ENCODE measurements at regions not wholly inside any gene's neighbourhood (a gene's known extent, or its start where the extent isn't known, plus 50 kb on each side); places are given as distances from the start of the nearest gene placed in this dataset.

GRCh38 chr10:110378006-110378405, 73.3 kb upstream of the SMNDC1 start:
- Histone ChIP-seq H3K27me3 (no peaks in the 10 kb centered on the region), H3K36me3 (no peaks in the 10 kb centered on the region), H3K27ac (no peak overlapping the region), H3K4me1 (peaks cover 0 to 6% of the 10 kb centered on the region in 2 donors), H3K4me3 (replicated peaks in 1 of 3) (no peak overlapping the region), H3K9me3 (no peaks in the 10 kb centered on the region)
- 71 to 92% methylated on average over 4 of the region's 4 CpGs for WGBS, 2 donors
- TF ChIP-seq CTCF (IDR thresholded peaks at IDR 0.05) (no peak), POLR2A (IDR thresholded peaks at IDR 0.05) (no peak)
- DNase-seq, result no peak
- intact Hi-C loops (cut with DNase I), result no loop called here

GRCh38 chr10:110378533-110379108, 73.9 kb upstream of the SMNDC1 start:
- Histone ChIP-seq H3K27me3 (no peaks in the 10 kb centered on the region), H3K4me1 (peaks cover 0 to 6% of the 10 kb centered on the region in 2 donors), H3K9me3 (no peaks in the 10 kb centered on the region), H3K27ac (no peak overlapping the region), H3K36me3 (no peaks in the 10 kb centered on the region), H3K4me3 (replicated peaks in 1 of 3) (no peak overlapping the region)
- intact Hi-C loops (cut with DNase I), result no loop called here
- WGBS, 2 donors, result 92 to 94% methylated on average over 6 of the region's 6 CpGs
- no peak for DNase-seq
- TF ChIP-seq POLR2A (IDR thresholded peaks at IDR 0.05) (no peak), CTCF (IDR thresholded peaks at IDR 0.05) (no peak)

- Histone ChIP-seq H3K27me3 (no peaks in the 10 kb centered on the region), H3K4me3 (replicated peaks in 1 of 3) (no peak overlapping the region), H3K9me3 (no peaks in the 10 kb centered on the region), H3K27ac (no peak overlapping the region), H3K36me3 (no peaks in the 10 kb centered on the region), H3K4me1 (peaks cover 0 to 6% of the 10 kb centered on the region in 2 donors)
- DNase-seq, result no peak
- WGBS, 2 donors, result 57 to 67% methylated on average over 2 of the region's 2 CpGs
- intact Hi-C loops (cut with DNase I), result no loop called here
- TF ChIP-seq POLR2A (IDR thresholded peaks at IDR 0.05) (no peak), CTCF (IDR thresholded peaks at IDR 0.05) (no peak)
Observed at GRCh38 chr10:110379831-110380230, 75.1 kb upstream of the SMNDC1 start.

GRCh38 chr10:110380293-110380692, 75.6 kb upstream of the SMNDC1 start:
- Histone ChIP-seq H3K36me3 (no peaks in the 10 kb centered on the region), H3K27ac (no peak overlapping the region), H3K27me3 (no peaks in the 10 kb centered on the region), H3K9me3 (no peaks in the 10 kb centered on the region), H3K4me3 (replicated peaks in 1 of 3) (no peak overlapping the region), H3K4me1 (peaks cover 0 to 6% of the 10 kb centered on the region in 2 donors)
- intact Hi-C loops (cut with DNase I), result no loop called here
- TF ChIP-seq POLR2A (IDR thresholded peaks at IDR 0.05), result no peak
- no peak for TF ChIP-seq CTCF (IDR thresholded peaks at IDR 0.05)
- DNase-seq, result no peak

GRCh38 chr10:110382695-110383094, 78.0 kb upstream of the SMNDC1 start:
- 81 to 94% methylated on average over 5 of the region's 5 CpGs for WGBS, 2 donors

More at GRCh38 chr10:110382695-110383094, 78.0 kb upstream of the SMNDC1 start:
- H3K9me3 ChIP-seq, result no peaks in the 10 kb centered on the region
- H3K4me1 ChIP-seq, result no peaks in the 10 kb centered on the region
- no peak for DNase-seq
- intact Hi-C loops (cut with DNase I), result no loop called here
- TF ChIP-seq POLR2A (IDR thresholded peaks at IDR 0.05) (no peak), CTCF (IDR thresholded peaks at IDR 0.05) (no peak)
- no peak overlapping the region for H3K27ac ChIP-seq
- H3K27me3 ChIP-seq, result no peaks in the 10 kb centered on the region
- H3K4me3 ChIP-seq (replicated peaks in 1 of 3), result no peak overlapping the region
- H3K36me3 ChIP-seq, result no peaks in the 10 kb centered on the region

All from thyroid gland (tissue), 4 donors.